ENCODE measurements at regions not wholly inside any gene's neighbourhood (a gene's known extent, or its start where the extent isn't known, plus 50 kb on each side); places are given as distances from the start of the nearest gene placed in this dataset.

GRCh38 chr21:22925032-22925431 lies 1926.8 kb downstream of the NCAM2 start:
- TF ChIP-seq REST (IDR thresholded peaks at IDR 0.05): no peak
- no peak for TF ChIP-seq CHD2 (IDR thresholded peaks at IDR 0.05; ENCODE audit: low read length, partially characterized antibody)
- no peak for TF ChIP-seq CTCF (IDR thresholded peaks at IDR 0.05)
- no peak for TF ChIP-seq USF2 (IDR thresholded peaks at IDR 0.05)
- TF ChIP-seq PHF8 (IDR thresholded peaks at IDR 0.05; ENCODE audit: borderline replicate concordance, low read depth): no peak
- TF ChIP-seq MAX (IDR thresholded peaks at IDR 0.05): no peak
- no peak for TF ChIP-seq EHMT2 (IDR thresholded peaks at IDR 0.05; ENCODE audit: low read depth)
- no peak for TF ChIP-seq MYC (IDR thresholded peaks at IDR 0.05; ENCODE audit: borderline replicate concordance, low read length)
- TF ChIP-seq FOSB (CRISPR knock-in tag; IDR thresholded peaks at IDR 0.05): no peak
